Hepatic stellate cell (primary cell): ENCODE measurements at regions not wholly inside any gene's neighbourhood (a gene's known extent, or its start where the extent isn't known, plus 50 kb on each side); places are given as distances from the start of the nearest gene placed in this dataset.

Source experiments
- DNase-seq: peaks from one replicate; pipeline ENCODE4 v3.0.0; 2011; ENCODE audit warnings: low spot score

DNA sequence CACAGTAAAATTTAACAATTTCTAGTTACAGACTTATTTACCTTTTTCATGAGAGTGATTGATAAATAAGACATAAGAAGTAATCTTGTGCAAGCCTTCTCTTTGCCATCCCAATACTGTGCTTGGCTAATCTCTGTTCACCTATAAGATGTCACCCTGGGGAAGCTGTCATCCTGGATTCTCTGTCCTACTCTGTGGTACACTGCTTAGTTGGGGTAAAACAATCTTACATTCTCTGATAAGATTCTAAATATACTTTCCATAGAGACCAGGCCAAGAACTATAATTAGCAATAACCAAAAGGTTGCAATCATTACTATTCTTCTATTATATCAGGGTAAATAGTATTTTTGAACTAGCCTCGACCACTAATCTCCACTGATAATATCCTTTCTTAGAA is 1218.3 kb upstream of the CADM2 start:
- DNase-seq: no peak

- no peak for DNase-seq
Measured at GRCh38 chr3:83765956-83766355, 1192.8 kb upstream of the CADM2 start.

GRCh38 chr3:83769791-83770663 is 1188.8 kb upstream of the CADM2 start:
- DNase-seq: no peak

DNA sequence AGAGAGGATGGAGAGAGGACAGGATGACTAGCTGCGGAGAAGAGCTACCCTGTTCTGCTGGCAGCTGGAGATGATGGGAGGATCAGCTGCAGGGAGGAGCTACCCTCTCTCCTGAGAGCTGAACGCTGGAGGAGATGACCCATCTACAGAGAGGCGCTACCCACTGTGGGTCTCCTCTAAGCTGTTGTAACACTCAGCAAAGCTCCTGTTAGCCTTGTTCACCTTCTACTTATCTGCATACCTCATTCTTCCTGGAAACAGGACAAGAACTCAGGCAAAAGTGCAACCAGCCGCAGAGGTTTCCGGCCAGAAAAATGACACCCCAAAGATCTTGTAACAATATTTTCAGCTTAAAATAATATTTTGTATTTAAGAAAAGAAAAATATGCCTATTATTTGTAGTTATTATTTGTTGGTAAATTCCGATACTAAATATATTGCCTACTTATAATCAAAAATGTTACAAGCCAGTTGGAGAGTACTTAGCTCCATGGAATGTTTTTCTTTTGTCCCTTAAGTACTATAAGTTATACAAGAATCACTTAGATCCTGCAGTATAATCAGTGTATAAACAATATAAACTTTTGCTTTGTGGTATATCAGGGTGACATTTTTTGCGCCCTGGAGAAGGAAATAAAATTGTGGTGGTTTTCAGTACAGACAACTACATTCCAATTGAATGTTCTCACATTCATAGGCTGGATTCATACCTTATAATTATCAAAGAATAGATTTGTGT is 1188.0 kb upstream of the CADM2 start:
- DNase-seq: no peak

DNA sequence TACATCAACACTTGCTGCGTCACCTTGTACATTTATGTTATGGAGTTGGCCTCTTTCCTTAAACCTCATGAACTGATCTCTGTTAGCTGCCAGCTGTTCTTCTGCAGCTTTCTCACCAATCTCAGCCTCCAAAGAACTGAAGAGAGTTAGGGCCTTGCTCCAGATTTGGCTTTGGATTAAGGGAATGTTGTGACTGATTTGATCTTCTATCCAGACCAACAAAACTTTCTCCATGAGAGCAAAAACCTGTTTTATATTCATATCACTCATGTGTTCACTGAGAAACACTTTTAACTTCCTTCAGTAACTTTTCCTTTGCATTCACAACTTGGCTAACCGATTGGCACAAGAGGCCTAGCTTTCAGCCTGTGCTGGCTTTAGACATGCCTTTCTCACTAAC is 1156.0 kb upstream of the CADM2 start:
- no peak for DNase-seq

GRCh38 chr3:83807511-83807910 is 1151.3 kb upstream of the CADM2 start:
- no peak for DNase-seq

GRCh38 chr3:83813176-83813575 is 1145.6 kb upstream of the CADM2 start:
- no peak for DNase-seq

DNA sequence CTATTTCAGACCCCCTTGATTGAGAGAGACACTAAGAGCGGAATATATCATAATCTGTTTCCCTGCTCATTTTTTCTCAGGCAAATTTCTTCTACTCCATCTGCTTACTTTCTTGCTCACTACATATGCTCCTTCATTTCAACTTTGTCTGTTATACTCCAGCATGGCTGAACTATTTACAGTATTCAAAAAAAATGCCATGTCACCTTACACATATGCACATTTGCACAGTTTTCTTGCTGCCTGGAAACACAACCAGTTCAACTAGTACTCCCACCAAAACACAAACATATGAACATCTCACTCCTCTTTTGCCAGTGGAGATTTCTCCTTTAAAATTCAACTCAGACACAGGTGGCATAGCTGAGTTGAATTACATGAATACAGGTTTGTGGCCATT is 1142.1 kb upstream of the CADM2 start:
- no peak for DNase-seq

DNA sequence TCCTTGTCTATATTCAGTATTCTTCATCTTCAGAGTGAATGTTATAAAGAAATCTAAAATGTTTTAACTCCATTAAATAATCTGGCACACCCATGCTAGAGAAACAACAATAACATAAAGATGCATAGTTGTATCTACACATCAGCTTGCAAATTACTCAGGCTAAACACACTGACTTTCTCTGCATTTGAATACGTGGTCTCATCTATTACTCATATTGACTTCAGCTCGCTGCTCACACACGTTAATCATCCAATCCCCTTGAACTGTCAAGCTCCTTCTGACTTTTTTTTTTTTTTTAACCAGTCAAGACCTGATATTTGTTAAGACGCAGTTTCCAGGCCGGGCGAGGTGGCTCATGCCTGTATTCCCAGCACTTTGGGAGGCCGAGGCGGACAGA is 1137.3 kb upstream of the CADM2 start:
- no peak for DNase-seq

DNA sequence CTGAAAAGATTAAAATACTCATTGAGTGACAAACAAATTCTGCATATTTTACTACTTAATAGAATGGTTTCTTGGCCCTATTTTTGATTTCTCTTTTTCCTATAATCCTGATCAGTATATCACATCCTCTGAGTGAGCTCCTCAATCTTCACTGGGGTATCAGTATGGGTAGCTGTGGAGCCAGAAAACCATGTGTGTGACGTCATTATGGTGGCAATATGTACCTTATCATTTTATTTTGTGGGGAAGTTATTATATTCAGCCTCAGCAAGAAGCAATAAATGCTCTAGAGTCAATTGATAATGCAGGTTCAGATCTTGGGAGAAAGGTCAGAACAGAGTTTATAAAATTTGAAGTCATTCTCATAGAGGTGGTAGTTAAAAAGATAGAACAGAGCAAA is 1135.7 kb upstream of the CADM2 start:
- DNase-seq: no peak

GRCh38 chr3:83835040-83835439 is 1123.7 kb upstream of the CADM2 start:
- DNase-seq: no peak

GRCh38 chr3:83842511-83842910 is 1116.3 kb upstream of the CADM2 start:
- DNase-seq: no peak

DNA sequence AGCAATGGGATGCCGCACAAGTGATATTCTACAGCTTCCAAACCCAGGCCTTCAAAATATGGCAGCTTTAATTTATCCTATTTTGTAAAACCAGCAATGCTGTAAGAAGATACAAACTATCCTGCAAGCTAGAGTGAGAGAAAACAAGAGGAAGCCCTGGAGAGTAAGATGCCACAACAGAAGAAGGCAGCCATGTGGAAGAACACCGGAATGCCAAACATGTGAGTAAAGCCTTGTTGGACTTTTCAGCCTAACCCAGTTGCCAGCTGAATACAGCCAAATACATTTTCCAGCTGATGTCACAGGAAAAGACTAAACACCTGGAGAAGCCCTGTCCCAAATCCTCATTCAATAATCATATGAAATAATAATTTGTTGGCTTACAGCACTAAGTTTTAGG is 1115.1 kb upstream of the CADM2 start:
- no peak for DNase-seq

DNA sequence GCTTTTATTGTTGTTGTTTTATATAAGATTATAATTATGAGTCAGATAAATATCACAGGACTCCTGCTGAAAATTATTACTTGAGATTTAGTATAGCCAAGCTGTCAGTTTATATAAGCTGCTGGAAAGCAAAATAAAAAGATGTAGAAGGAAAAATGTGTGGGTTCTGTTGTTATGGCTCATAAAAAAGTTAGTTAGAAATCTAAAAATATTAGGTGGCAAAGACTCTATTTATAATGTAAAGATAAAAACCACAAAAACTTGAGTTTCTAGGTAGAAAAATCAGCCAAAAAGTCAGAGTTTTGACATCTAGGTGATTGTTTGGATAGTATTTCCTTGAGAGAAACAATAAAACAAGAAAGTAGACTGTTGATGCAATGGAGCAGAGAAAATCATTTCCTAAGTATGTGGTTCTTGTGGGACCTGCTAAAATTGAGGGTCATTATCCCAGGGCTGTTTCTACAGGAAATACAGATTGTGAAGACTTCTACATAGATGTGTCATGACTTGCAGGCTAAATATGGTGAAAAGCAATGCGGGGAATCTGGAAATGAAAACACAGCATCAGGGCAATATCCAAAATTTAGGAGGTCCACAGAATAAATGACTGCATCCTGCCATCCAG is 1109.6 kb upstream of the CADM2 start:
- no peak for DNase-seq

DNA sequence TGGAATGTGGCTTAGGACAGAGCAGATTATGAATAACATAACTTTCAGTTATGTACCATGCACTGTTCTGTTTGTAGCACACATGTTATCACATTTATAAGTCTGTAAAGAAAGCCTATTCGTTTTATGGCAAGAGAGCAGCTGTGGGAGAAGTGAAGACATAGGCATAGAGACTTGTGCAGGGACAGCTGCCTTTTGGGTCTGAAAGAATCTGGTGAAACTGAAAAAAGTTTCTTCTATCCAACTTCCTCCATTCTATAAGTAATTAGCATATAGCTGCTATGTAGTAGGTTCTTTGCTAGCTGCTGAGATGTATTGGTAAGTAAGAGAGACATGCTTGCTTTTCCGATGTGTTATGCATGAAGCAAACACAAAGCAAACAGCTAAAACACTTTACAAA is 1095.4 kb upstream of the CADM2 start:
- no peak for DNase-seq

GRCh38 chr3:83868909-83869567 is 1089.8 kb upstream of the CADM2 start:
- DNase-seq: no peak

GRCh38 chr3:83873550-83873949 is 1085.2 kb upstream of the CADM2 start:
- DNase-seq: no peak

GRCh38 chr3:83877910-83878309 is 1080.9 kb upstream of the CADM2 start:
- DNase-seq: no peak

- no peak for DNase-seq
Measured at GRCh38 chr3:83882701-83883100, 1076.1 kb upstream of the CADM2 start.

DNA sequence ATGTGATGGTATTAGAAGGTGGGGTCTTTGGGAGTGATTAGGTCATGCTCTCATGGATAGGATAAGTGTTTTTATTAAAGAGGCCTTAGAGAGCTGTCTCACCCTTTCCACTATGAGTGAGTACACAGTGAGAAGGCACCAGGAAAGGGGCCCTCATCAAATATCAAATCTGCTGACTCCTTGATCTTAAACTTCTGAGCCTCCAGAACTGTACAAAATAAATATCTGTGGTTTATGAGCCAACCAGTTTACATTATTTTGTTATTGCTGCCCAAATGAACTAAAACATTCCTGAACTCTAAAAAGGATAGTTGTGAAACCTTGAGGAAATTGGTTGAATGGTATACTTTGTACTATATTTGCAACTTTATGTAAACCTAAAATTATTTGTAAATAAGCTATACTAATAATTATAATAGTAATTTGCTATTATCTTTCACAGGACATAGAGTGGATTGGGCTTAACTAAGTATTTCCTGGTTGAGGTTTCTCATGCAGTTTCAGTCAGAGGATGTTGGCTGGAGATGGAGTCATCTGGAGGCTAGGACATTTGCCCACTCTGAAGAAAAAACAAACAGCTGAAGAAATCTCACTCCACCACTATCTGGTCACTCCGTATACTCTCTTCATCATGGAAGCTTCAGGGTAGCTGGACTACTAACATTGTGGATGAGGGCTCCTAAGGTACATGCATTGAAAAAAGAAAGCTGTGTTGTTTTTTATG is 1068.6 kb upstream of the CADM2 start:
- DNase-seq: no peak

- no peak for DNase-seq
Measured at GRCh38 chr3:83890763-83891135, 1068.0 kb upstream of the CADM2 start.

DNA sequence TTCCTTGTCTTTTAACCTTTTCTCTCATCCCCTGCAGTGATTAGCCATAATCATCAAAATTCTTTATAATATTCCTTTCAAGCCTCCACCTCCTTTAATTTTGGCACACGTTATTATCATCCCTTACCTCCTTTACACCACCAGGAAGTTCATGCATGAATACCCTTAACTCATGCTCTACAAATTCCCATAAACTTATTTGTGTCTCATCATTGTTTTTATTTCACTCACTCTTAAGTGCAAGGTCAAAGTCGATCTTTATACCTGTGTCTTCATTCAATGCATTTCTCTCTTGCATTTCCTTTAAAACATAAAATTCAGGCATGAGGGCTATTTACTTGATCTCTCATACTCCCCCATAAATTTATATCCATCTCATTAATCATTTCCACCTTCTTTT is 1064.6 kb upstream of the CADM2 start:
- DNase-seq: no peak
